Small intestine (tissue), 7 donors: ENCODE measurements at regions not wholly inside any gene's neighbourhood (a gene's known extent, or its start where the extent isn't known, plus 50 kb on each side); places are given as distances from the start of the nearest gene placed in this dataset.

Source experiments
- DNase-seq, 2 donors: peaks; one replicate each; pipeline versions ENCODE4 v3.0.0 to v3.0.0-alpha.2; 2013
- FAIRE-seq: peaks from 2 replicates; lab custom pipeline; 2012; peaks lifted over from hg19 to GRCh38; lab: Jason Lieb, UNC
- H3K27ac ChIP-seq, 3 donors: one replicate each; pipeline ENCODE4 v1.5.1; 2013; ENCODE audit warnings: low read length in 2 of 3, mild to moderate bottlenecking in 2 of 3, control low read depth in 1 of 3, inconsistent platforms in 1 of 3, low read depth in 1 of 3, moderate library complexity in 1 of 3
- H3K27me3 ChIP-seq, 3 donors: one replicate each; pipeline ENCODE4 v1.6.1; 2013; ENCODE audit warnings: low read length in 3 of 3, inconsistent platforms in 1 of 3; ENCODE audit not compliant: control insufficient read depth in 3 of 3, insufficient read depth in 3 of 3
- H3K36me3 ChIP-seq, 3 donors: one replicate each; pipeline ENCODE4 v1.6.1; 2013; ENCODE audit warnings: low read length in 3 of 3, inconsistent platforms in 1 of 3, low read depth in 1 of 3, mild to moderate bottlenecking in 1 of 3, moderate library complexity in 1 of 3; ENCODE audit not compliant: control insufficient read depth in 3 of 3, insufficient read depth in 2 of 3
- H3K4me1 ChIP-seq, 3 donors: one replicate each; pipeline ENCODE4 v1.6.1; 2013; ENCODE audit warnings: low read length in 2 of 3, inconsistent platforms in 1 of 3, low read depth in 1 of 3, mild to moderate bottlenecking in 1 of 3, moderate library complexity in 1 of 3; ENCODE audit not compliant: control insufficient read depth in 3 of 3, insufficient read depth in 2 of 3
- H3K4me3 ChIP-seq, 3 donors: one replicate each; pipeline ENCODE4 v1.5.1; 2013; ENCODE audit warnings: low read length in 3 of 3, control low read depth in 1 of 3, inconsistent platforms in 1 of 3, low read depth in 1 of 3, mild to moderate bottlenecking in 1 of 3, moderate library complexity in 1 of 3
- H3K9me3 ChIP-seq, 2 donors: one replicate each; pipeline ENCODE4 v1.6.1; 2013; ENCODE audit warnings: low read depth in 1 of 2, low read length in 1 of 2; ENCODE audit not compliant: control insufficient read depth in 2 of 2, insufficient read depth in 1 of 2
- WGBS, 3 donors: extraction: QIAGEN DNeasy Blood & Tissue Kit; methylation state at CpG; one replicate each; pipeline ENCODE4 v1.1.7; 2013; 5-methylcytosine and 5-hydroxymethylcytosine counted together
- donor health status: healthy with polysubstance abuse.
- donor health status: control.
- donor health status: control.
- donor health status: Bipolar disorder and iron deficiency.
- donor health status: healthy.

DNA sequence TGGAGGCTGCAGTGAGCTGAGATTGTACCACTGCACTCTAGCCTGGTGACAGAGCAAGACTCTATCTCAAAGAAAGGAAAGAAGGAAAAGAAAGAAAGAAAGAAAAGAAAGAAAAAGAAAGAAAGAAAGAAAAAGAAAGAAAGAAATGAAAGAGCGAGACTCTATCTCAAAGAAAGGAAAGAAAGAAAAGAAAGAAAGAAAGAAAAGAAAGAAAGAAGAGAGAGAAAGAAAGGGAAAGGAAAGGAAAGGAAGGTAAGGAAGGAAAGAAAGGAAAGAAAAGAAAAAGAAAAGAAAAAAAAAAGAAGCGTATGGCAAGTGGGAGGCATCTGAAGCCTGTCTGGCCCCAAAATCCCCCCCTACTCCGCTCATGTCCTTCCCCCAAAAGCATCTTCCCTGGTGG, 182.3 kb upstream of the MSX2 start:
- Histone ChIP-seq H3K4me1 (peaks cover 0 to 11% (median 0%) of the 10 kb centered on the region in 3 donors), H3K9me3 (no peaks in the 10 kb centered on the region), H3K4me3 (no peak overlapping the region), H3K27me3 (no peaks in the 10 kb centered on the region), H3K36me3 (no peaks in the 10 kb centered on the region), H3K27ac (peak overlapping the region in 1 of 3 donors; percentile 65)
- WGBS, 3 donors = 40 to 73% (median 53%) methylated on average over 3 of the region's 3 CpGs
- FAIRE-seq (no peak), DNase-seq (no peak)

- Histone ChIP-seq H3K36me3 (no peaks in the 10 kb centered on the region), H3K9me3 (no peaks in the 10 kb centered on the region), H3K4me3 (no peak overlapping the region), H3K27me3 (no peaks in the 10 kb centered on the region), H3K4me1 (peaks cover 0 to 11% (median 0%) of the 10 kb centered on the region in 3 donors), H3K27ac (peak overlapping the region in 1 of 3 donors; percentile 65)
- WGBS, 3 donors = 9 to 65% (median 41%) methylated on average over 10 of the region's 10 CpGs
- FAIRE-seq (no peak), DNase-seq (peak; percentile 89)
These were observed 181.9 kb upstream of the MSX2 start for GRCh38 chr5:174542471-174542870.

DNA sequence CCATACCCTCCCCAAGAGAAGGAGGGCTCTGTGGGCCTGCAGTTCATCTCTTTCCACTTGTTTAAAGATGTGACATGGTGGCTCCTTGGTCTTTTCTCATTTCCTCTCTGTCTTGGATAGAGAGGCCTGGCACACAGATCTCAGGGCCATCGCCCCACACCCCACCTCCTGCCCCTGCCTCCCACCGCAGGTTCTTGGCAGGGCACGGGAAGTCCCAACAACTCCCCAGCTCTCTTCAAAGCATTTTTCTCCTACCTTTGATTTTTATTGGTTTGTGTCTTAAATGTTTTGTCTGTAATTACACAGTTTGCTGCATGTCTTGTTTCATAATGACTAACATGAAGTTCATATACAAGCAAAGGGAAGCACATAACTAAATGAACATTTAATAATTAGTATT, 178.5 kb upstream of the MSX2 start:
- Histone ChIP-seq H3K9me3 (no peaks in the 10 kb centered on the region), H3K27ac (no peak overlapping the region), H3K4me1 (peaks cover 0 to 11% (median 0%) of the 10 kb centered on the region in 3 donors), H3K4me3 (no peak overlapping the region), H3K27me3 (no peaks in the 10 kb centered on the region), H3K36me3 (no peaks in the 10 kb centered on the region)
- DNase-seq = no peak
- no peak for FAIRE-seq
- WGBS, 3 donors = 72 to 83% (median 74%) methylated on average over 3 of the region's 3 CpGs

GRCh38 chr5:174547814-174548213, 176.6 kb upstream of the MSX2 start:
- H3K4me1 ChIP-seq = peaks cover 0 to 6% (median 0%) of the 10 kb centered on the region in 3 donors
- no peak overlapping the region for H3K27ac ChIP-seq
- 79 to 91% (median 81%) methylated on average over 7 of the region's 7 CpGs for WGBS, 3 donors
- no peak for DNase-seq
- H3K27me3 ChIP-seq = no peaks in the 10 kb centered on the region
- H3K4me3 ChIP-seq = no peak overlapping the region
- no peaks in the 10 kb centered on the region for H3K36me3 ChIP-seq
- no peak for FAIRE-seq
- H3K9me3 ChIP-seq = no peaks in the 10 kb centered on the region

DNA sequence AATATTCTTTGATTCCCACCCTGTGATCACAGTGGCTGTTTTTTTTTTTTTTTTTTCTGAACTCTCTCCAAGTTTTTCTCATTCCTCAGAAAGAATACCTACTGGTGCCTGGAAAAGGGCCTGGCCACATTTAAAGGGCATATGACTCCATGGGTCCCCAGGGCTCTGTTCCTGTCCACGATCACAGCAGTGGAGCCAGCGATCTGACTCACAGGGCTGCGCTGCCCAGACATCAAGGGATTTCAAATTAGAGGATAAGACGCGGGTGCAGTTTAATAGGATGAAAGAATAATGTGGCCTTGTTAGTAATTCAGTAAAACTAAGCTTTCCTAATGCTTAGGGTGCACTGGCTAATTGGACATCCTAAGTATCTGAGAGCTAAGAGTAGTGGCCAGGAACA, 175.1 kb upstream of the MSX2 start:
- no peak for FAIRE-seq
- WGBS, 3 donors = 70 to 72% (median 70%) methylated on average over 5 of the region's 5 CpGs

DNA sequence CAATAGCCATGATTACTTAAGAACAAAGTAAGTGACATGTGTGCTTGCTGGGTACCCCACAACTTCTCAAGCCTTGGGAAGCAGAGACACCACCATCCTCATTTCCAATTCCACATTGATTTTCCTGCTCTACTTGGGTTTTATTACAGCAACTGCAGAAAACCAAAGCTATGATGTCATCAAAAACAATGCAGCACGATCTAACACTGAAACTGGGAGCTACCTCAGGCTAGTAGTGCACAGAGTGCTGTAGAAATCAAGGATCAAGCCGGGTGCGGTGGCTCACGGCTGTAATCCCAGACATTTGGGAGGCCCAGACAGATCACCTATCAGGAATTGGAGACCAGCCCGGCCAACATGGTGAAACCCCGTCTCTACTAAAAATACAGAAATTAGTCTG, 174.4 kb upstream of the MSX2 start:
- FAIRE-seq = no peak
- peak in 1 of 2 donors; percentile 21 for DNase-seq
- 26 to 65% (median 53%) methylated on average over 6 of the region's 6 CpGs for WGBS, 3 donors

More for the DNA sequence above, 175.1 kb upstream of the MSX2 start:
- H3K9me3 ChIP-seq = no peaks in the 10 kb centered on the region
- no peaks in the 10 kb centered on the region for H3K27me3 ChIP-seq
- H3K4me1 ChIP-seq = no peaks in the 10 kb centered on the region
- no peak overlapping the region for H3K27ac ChIP-seq
- no peaks in the 10 kb centered on the region for H3K36me3 ChIP-seq
- no peak overlapping the region for H3K4me3 ChIP-seq
- DNase-seq = no peak

GRCh38 chr5:174552428-174552827, 172.0 kb upstream of the MSX2 start:
- WGBS, 3 donors = 76 to 85% (median 84%) methylated on average over 8 of the region's 8 CpGs
- FAIRE-seq = no peak

More for the DNA sequence above, 174.4 kb upstream of the MSX2 start:
- Histone ChIP-seq H3K4me1 (no peaks in the 10 kb centered on the region), H3K27ac (no peak overlapping the region), H3K4me3 (no peak overlapping the region), H3K9me3 (no peaks in the 10 kb centered on the region), H3K27me3 (no peaks in the 10 kb centered on the region), H3K36me3 (no peaks in the 10 kb centered on the region)

GRCh38 chr5:174553556-174553955, 170.8 kb upstream of the MSX2 start:
- Histone ChIP-seq H3K4me1 (no peaks in the 10 kb centered on the region), H3K4me3 (no peak overlapping the region), H3K36me3 (no peaks in the 10 kb centered on the region), H3K9me3 (no peaks in the 10 kb centered on the region), H3K27me3 (no peaks in the 10 kb centered on the region), H3K27ac (no peak overlapping the region)
- WGBS, 3 donors = 78 to 86% (median 81%) methylated on average over 12 of the region's 12 CpGs
- FAIRE-seq (no peak), DNase-seq (no peak)

More at GRCh38 chr5:174552428-174552827, 172.0 kb upstream of the MSX2 start:
- no peaks in the 10 kb centered on the region for H3K36me3 ChIP-seq
- H3K27me3 ChIP-seq = no peaks in the 10 kb centered on the region
- H3K4me3 ChIP-seq = no peak overlapping the region
- no peaks in the 10 kb centered on the region for H3K4me1 ChIP-seq
- H3K9me3 ChIP-seq = no peaks in the 10 kb centered on the region
- H3K27ac ChIP-seq = no peak overlapping the region
- no peak for DNase-seq

- DNase-seq (no peak), FAIRE-seq (no peak)
- no peaks in the 10 kb centered on the region for H3K36me3 ChIP-seq
- WGBS, 3 donors = 74 to 84% (median 81%) methylated on average over 9 of the region's 9 CpGs
- no peak overlapping the region for H3K4me3 ChIP-seq
- no peaks in the 10 kb centered on the region for H3K4me1 ChIP-seq
- H3K27me3 ChIP-seq = no peaks in the 10 kb centered on the region
- no peaks in the 10 kb centered on the region for H3K9me3 ChIP-seq
- H3K27ac ChIP-seq = no peak overlapping the region
These were observed 168.7 kb upstream of the MSX2 start for GRCh38 chr5:174555726-174556125.
